ENCODE measurements at regions not wholly inside any gene's neighbourhood (a gene's known extent, or its start where the extent isn't known, plus 50 kb on each side); places are given as distances from the start of the nearest gene placed in this dataset.

DNA sequence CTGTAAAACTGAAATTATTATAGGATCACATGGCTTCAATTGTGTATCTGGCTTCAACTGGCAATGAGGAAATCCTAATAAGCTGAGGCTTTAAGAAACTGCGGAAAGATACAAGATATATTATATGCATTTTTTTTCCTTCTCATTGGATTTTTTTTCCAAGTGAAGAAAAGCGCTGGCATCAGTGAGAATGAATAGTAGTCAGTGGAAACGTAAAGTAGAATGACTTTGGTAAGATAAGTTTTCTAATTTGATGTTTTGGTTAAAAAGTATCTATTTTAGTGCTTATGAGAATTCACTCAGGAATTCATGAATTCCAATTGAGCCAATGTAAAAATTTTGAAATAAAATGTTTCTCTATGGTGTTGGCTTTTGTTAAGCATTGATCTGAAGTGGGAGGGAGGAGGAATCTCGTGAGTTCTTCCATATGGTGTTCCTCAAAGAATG, 173.5 kb upstream of the FRMD6 start:
- Histone ChIP-seq H3K9me2 (ENCODE audit: insufficient read depth, low read length) (no peaks in the 10 kb centered on the region), H3K4me2 (ENCODE audit: low read length) (no peak overlapping the region), H3K27ac (ENCODE audit: low read length) (no peak overlapping the region), H3K27me3 (ENCODE audit: insufficient read depth, low read depth, low read length) (no peaks in the 10 kb centered on the region), H3K79me2 (replicated peaks; ENCODE audit: insufficient read depth, low read length) (no peaks in the 10 kb centered on the region), H3K4me3 (ENCODE audit: low read length) (no peak overlapping the region), H3K9me3 (ENCODE audit: low read length) (no peaks in the 10 kb centered on the region), H3K9ac (ENCODE audit: low read length) (no peak overlapping the region), H2AFZ (ENCODE audit: low read depth, low read length) (no peak overlapping the region), H3F3A (ENCODE audit: insufficient read depth, low read length, poor library complexity, severe bottlenecking) (no peaks in the 10 kb centered on the region), H4K20me1 (ENCODE audit: insufficient read depth) (no peaks in the 10 kb centered on the region), H3K36me3 (ENCODE audit: insufficient read depth, low read length) (no peaks in the 10 kb centered on the region)
- TF ChIP-seq EZH2 (IDR thresholded peaks at IDR 0.05; ENCODE audit: borderline replicate concordance, insufficient read depth, low read length, poor library complexity, severe bottlenecking) (no peak), CTCF (IDR thresholded peaks at IDR 0.05; ENCODE audit: poor library complexity, severe bottlenecking) (no peak), RAD21 (conservative IDR thresholded peaks at IDR 0.05) (no peak), POLR2AphosphoS5 (IDR thresholded peaks at IDR 0.05) (no peak), MXI1 (conservative IDR thresholded peaks at IDR 0.05; ENCODE audit: poor library complexity, severe bottlenecking) (no peak), EP300 (conservative IDR thresholded peaks at IDR 0.05; ENCODE audit: poor library complexity, severe bottlenecking) (no peak), SMC3 (conservative IDR thresholded peaks at IDR 0.05; ENCODE audit: poor library complexity) (no peak)
- TF ChIP-seq, protein P1, sequence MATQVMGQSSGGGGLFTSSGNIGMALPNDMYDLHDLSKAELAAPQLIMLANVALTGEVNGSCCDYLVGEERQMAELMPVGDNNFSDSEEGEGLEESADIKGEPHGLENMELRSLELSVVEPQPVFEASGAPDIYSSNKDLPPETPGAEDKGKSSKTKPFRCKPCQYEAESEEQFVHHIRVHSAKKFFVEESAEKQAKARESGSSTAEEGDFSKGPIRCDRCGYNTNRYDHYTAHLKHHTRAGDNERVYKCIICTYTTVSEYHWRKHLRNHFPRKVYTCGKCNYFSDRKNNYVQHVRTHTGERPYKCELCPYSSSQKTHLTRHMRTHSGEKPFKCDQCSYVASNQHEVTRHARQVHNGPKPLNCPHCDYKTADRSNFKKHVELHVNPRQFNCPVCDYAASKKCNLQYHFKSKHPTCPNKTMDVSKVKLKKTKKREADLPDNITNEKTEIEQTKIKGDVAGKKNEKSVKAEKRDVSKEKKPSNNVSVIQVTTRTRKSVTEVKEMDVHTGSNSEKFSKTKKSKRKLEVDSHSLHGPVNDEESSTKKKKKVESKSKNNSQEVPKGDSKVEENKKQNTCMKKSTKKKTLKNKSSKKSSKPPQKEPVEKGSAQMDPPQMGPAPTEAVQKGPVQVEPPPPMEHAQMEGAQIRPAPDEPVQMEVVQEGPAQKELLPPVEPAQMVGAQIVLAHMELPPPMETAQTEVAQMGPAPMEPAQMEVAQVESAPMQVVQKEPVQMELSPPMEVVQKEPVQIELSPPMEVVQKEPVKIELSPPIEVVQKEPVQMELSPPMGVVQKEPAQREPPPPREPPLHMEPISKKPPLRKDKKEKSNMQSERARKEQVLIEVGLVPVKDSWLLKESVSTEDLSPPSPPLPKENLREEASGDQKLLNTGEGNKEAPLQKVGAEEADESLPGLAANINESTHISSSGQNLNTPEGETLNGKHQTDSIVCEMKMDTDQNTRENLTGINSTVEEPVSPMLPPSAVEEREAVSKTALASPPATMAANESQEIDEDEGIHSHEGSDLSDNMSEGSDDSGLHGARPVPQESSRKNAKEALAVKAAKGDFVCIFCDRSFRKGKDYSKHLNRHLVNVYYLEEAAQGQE (IDR thresholded peaks at IDR 0.05; ENCODE audit: borderline replicate concordance): no peak

DNA sequence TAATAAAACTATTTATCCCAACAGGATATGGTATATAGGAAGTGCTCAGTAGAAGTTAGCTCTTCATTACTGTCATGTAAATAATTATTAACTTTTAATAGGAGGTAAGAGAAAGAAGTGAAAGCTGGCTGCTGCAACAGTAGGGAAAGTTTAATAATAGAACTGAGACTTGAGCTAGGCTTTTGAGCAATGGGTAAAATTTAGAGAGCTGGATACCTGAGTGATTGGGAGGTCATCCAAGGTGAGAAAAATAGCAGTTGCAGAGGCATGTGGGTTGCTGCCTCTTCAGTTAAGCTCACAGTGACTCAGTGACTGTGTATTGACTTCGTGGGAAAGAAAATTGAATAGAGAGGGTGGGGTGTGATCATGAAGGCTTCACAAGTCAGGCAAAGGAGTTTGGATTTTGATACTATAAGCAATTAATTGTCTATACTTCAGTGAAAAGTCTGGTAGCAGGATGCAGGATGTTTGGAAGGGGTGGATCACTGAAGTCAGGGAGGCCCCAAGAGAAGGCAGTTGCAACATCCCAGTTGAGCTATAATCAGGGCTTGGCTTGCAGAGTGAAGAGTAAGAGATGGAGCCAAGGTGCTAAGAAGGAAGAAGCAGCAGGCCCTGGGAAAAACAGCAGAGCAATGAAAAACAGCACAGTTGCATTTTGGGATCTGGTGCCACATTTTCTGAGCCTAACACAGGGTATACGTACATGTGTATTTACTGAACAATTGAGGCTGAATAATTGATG, 172.0 kb upstream of the FRMD6 start:
- H3K36me3 ChIP-seq (ENCODE audit: insufficient read depth, low read length): no peaks in the 10 kb centered on the region
- H4K20me1 ChIP-seq (ENCODE audit: insufficient read depth): no peaks in the 10 kb centered on the region
- H2AFZ ChIP-seq (ENCODE audit: low read depth, low read length): no peak overlapping the region
- H3K4me3 ChIP-seq (ENCODE audit: low read length): no peak overlapping the region
- H3K4me2 ChIP-seq (ENCODE audit: low read length): no peak overlapping the region
- no peaks in the 10 kb centered on the region for H3K9me3 ChIP-seq (ENCODE audit: low read length)
- no peaks in the 10 kb centered on the region for H3K9me2 ChIP-seq (ENCODE audit: insufficient read depth, low read length)
- H3K27ac ChIP-seq (ENCODE audit: low read length): no peak overlapping the region
- no peak overlapping the region for H3K9ac ChIP-seq (ENCODE audit: low read length)
- no peaks in the 10 kb centered on the region for H3K79me2 ChIP-seq (replicated peaks; ENCODE audit: insufficient read depth, low read length)
- no peaks in the 10 kb centered on the region for H3K27me3 ChIP-seq (ENCODE audit: insufficient read depth, low read depth, low read length)
- TF ChIP-seq CTCF (IDR thresholded peaks at IDR 0.05; ENCODE audit: poor library complexity, severe bottlenecking) (no peak), EZH2 (IDR thresholded peaks at IDR 0.05; ENCODE audit: borderline replicate concordance, insufficient read depth, low read length, poor library complexity, severe bottlenecking) (no peak), TAF1 (IDR thresholded peaks at IDR 0.05; ENCODE audit: low read depth) (no peak), RAD21 (conservative IDR thresholded peaks at IDR 0.05) (no peak), SMC3 (conservative IDR thresholded peaks at IDR 0.05; ENCODE audit: poor library complexity) (no peak), POLR2AphosphoS5 (IDR thresholded peaks at IDR 0.05) (no peak), MXI1 (conservative IDR thresholded peaks at IDR 0.05; ENCODE audit: poor library complexity, severe bottlenecking) (no peak), EP300 (conservative IDR thresholded peaks at IDR 0.05; ENCODE audit: poor library complexity, severe bottlenecking) (no peak)
- TF ChIP-seq, protein P1 (IDR thresholded peaks at IDR 0.05; ENCODE audit: borderline replicate concordance): no peak
- H3F3A ChIP-seq (ENCODE audit: insufficient read depth, low read length, poor library complexity, severe bottlenecking): no peaks in the 10 kb centered on the region
